Midbrain (tissue), 1 donor: ENCODE measurements at regions not wholly inside any gene's neighbourhood (a gene's known extent, or its start where the extent isn't known, plus 50 kb on each side); places are given as distances from the start of the nearest gene placed in this dataset.
A peak's percentile ranks its signal among the peaks of the same experiment; 100 is the strongest.

Experiments
- DNase-seq: peaks from one replicate; lab custom pipeline; 2025; lab: John Stamatoyannopoulos, UW

DNA sequence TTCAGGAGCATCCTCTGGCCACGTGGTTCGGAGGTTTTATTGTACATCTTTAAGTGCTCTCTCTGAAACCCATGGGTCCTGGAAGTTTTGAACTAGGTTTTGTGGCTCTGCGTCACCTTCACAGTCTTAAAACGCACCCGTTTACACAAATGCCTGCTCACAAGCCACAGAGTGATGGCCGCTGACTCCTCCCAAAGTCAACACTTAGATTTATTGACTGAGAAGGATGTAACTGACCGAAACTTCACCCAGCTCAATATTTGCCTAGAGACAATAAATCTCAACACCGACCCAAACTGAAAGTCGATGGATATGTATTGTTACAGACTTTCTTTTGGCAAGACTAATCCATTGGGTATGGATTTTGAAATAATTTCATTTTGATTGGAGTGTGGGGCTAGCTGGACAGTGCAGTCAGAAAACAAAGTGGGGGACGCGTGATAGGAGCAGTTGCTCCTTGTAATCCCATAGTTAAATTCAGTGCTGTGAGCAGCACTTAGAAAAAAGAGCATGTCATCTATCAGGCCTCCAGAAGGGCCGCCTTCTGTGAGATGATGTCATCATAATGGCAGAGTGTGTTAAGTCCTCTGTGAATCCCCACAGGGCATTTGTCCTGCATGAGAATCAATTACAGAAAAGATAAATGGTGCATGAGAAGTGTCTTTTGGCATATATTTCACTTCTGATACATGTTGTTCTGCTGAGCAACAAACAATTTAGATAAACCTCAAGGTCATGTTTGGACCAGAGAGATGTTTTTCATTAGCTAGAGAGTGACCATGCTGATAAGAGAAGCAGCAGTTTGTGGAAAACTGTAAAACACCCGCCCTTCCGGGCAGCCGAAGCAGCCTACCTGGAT is 183.7 kb downstream of the INO80D start:
- DNase-seq = no peak

- no peak for DNase-seq
Observed at GRCh38 chr2:205901491-205901890, 184.5 kb downstream of the INO80D start.

GRCh38 chr2:205898744-205899143 is 187.2 kb downstream of the INO80D start:
- no peak for DNase-seq

GRCh38 chr2:205895981-205896655 is 189.9 kb downstream of the INO80D start:
- no peak for DNase-seq

GRCh38 chr2:205892665-205893259 is 193.2 kb downstream of the INO80D start:
- DNase-seq = no peak

- peak; percentile 42 for DNase-seq
Observed at GRCh38 chr2:205892251-205892655, 193.7 kb downstream of the INO80D start.

DNA sequence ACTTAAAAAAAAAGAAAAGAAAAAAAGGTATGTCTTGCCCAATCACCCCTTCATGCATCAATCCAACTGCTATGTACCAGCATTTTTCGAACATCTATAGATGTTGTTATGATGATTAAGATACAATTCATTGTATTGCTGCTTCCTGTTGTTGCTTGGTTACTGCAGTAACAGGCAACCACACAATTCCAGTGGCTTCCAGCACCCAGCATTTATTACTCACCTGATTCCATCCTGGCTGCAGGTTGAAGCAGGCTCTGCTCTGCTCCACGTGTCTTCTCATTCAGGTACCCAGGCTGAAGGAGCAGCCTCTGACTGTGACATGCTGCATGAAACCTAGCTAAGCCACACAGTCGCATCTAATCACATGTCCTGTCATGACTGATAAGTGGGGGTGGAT is 196.9 kb downstream of the INO80D start:
- no peak for DNase-seq

DNA sequence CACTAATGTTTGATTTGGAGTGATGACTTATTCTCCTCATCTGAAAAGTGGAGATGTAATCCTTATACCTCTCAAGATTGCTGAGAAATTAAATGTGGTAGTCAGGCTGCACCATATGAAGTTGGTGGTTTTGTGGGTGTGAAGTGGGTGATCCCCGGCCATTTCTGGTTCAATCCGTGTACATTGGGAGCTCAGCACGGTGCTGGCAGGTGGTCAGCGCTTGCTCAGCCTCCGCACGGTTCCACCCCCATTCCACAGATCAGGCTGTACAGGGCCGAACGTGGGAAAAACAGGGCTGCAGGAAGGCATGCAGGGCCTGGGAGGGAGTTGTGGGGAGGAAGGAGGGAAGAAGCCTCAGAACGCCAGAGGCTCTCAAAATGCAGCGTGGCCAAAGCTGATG is 198.3 kb downstream of the INO80D start:
- no peak for DNase-seq

DNA sequence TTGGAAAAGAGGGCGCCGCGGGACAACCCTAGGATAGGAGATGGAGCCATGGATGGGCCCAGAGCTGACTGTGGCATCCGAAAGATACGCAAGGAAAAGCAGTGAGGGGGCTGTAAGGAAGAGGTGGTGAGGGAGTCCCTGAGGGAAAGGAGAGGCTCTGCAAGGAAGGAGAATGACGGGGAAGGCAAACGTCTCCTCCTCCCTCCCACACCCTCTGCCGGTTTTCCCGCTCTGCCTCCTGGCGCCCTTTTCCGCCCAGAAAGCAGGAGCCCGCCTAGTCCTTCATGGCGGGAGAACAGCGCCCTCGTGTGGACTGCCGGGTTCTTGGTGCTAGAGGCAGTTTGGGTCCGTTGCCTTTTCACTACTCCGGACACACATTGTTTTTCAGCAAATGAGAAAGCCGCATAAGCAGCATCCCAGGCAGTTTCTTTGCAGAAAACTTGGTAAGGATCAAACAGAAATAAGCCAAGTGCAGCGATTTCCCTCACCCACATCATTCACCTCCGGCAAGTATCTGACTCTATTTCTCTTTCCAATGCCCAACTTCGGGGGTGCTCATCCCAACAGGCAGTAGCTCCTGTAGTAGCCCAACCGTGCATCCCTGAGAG is 200.4 kb downstream of the INO80D start:
- DNase-seq = peak; percentile 82

DNA sequence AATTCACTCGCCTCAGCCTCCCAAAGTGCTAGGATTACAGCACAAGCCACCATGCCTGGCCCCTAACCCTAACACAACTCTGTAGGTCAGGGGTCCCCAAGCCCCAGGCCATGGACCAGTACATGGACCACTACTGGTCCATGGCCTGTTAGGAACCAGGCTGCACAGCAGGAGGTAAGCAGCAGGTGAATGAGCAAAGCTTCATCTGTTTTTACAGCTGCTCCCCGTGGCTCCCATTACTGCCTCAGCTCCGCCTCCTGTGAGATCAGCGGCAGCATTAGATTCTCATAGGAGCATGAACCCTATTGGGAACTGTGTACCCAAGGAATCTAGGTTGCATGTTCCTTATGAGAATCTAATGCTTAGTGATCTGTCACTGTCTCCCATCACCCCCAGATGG is 201.7 kb downstream of the NRP2 start:
- DNase-seq = no peak

- no peak for DNase-seq
Observed at GRCh38 chr2:205882806-205883425, 200.6 kb downstream of the NRP2 start.

GRCh38 chr2:205880048-205880447 is 197.7 kb downstream of the NRP2 start:
- DNase-seq = no peak

DNA sequence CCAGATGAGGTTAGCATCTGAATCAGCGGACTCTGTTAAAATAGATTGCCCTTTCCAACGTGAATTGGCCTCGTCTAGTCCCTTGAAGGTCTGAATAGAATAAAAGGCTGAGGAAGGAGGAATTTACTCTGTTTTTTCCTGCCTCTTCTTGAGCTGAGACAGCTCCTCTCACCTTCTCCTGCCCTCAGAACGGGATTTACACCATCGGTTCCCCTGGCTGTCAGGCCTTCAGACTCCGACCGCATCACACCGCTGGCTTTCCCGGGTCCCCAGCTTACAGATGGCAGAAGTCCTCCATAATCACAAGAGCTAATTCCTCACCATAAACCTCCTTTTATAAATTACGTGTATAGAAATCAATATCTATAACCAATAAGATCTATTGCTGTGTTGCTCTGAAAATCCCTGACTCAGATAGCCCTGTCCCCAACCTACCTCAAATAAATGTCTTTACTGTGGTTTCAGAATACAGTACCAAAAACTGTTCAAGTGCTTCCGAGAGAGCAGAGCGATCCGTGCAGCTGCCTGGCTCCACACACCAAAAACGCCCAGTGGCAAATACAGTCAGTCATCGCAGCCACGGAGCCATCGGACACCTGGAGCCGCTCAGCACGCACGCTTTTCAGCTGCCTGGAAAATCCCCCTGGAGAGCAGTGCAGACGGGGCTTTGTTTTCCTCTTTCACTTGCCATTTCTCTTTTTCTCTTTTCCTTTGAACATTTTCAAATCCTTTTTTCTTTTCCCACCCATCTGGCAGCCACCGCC is 196.9 kb downstream of the NRP2 start:
- no peak for DNase-seq

GRCh38 chr2:205877496-205877895 is 195.2 kb downstream of the NRP2 start:
- DNase-seq = no peak

- DNase-seq = no peak
Observed at GRCh38 chr2:205876127-205876526, 193.8 kb downstream of the NRP2 start.

DNA sequence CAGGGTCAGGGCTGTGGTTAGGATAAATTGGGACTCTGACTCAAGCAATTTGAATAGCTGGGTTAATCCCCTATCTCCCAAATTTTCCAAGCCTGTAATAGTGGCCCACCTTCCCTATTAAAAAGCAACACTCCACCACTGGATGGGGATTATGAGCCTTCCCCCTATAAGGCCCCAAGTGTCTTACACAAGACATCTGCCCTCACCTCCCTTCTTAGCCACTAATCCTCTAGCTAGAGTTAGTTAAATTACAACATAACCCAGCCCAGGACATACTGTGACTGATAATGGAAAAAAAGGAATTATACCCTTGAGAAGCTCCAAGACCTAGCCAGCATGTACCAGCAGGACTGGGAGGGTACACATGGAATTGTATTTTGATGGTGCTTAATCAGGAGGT is 190.4 kb downstream of the NRP2 start:
- DNase-seq = no peak

GRCh38 chr2:205869439-205869838 is 187.1 kb downstream of the NRP2 start:
- DNase-seq = no peak

- DNase-seq = no peak
Observed at GRCh38 chr2:205868773-205869333, 186.6 kb downstream of the NRP2 start.

- no peak for DNase-seq
Observed at GRCh38 chr2:205868053-205868452, 185.8 kb downstream of the NRP2 start.

DNA sequence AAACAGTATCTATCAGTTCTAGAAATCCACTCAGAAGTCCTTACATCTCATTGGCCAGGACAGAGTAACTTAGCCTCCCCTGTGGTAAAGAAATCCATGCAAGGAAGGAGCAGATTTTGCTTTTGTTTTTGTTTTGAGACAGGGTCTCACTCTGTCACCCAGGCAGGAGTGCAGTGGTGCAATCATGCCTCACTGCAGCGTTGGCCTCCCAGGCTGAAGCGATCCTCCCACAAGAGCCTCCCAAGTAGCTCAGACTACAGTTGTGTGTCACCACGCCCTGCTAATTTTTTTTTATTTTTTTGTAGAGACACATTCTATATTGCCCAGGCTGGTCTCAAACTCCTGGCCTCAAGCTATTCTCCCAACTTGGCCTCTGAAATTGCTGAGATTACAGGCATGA is 185.1 kb downstream of the NRP2 start:
- DNase-seq = no peak

GRCh38 chr2:205865905-205866441 is 183.7 kb downstream of the NRP2 start:
- DNase-seq = no peak
